ENCODE measurements at regions not wholly inside any gene's neighbourhood (a gene's known extent, or its start where the extent isn't known, plus 50 kb on each side); places are given as distances from the start of the nearest gene placed in this dataset.

DNA sequence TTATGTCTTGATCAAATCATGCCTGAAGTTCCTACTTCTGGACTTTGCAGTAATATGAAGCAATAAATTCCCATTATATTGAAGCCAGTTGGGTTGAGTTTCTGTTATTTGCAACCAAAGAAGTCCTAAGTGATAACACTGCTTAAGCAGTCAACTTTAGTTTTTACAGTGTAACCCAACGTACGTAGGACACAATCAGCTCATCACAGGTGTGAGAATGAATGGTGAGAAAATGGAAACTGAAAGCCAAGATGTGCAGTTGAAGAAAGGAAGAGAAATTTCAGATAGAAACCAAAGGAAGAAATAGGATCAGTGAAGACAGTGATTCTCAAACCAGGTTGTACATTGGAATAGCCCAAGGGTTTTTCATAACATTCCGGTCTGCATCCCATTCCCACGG is 211.4 kb upstream of the ZFP64 start:
- Histone ChIP-seq H3K9ac (ENCODE audit: control insufficient read depth, insufficient read depth, low read length) (no peak overlapping the region), H3K36me3 (ENCODE audit: control insufficient read depth in 2 of 2, insufficient read depth in 2 of 2, low read length in 1 of 2) (no peaks in the 10 kb centered on the region), H3K9me3 (replicated peaks; ENCODE audit: control insufficient read depth, insufficient read depth, low read length) (no peaks in the 10 kb centered on the region; the same call in 2 of the 3 replicates), H3K4me1 (ENCODE audit: control insufficient read depth, insufficient read depth, low read length) (peaks cover 14% of the 10 kb centered on the region), H3K27me3 (replicated peaks in 1 of 2; ENCODE audit: control insufficient read depth in 2 of 2, insufficient read depth in 2 of 2, low read length in 1 of 2) (no peaks in the 10 kb centered on the region), H2AFZ (ENCODE audit: control insufficient read depth, low read depth, low read length) (no peak overlapping the region), H3K4me3 (no peak overlapping the region), H3K4me2 (ENCODE audit: control insufficient read depth, insufficient read depth) (no peak overlapping the region), H4K20me1 (ENCODE audit: control insufficient read depth, insufficient read depth) (no peaks in the 10 kb centered on the region), H3K79me2 (ENCODE audit: control insufficient read depth, insufficient read depth, low read length) (no peaks in the 10 kb centered on the region), H3K27ac (ENCODE audit: control insufficient read depth, insufficient read depth) (no peak overlapping the region)
- CTCF ChIA-PET = interaction anchor here (1.4 kb wide), 1 partner anchor 91 kb away, joined by 6 read pairs; no protein-coding TSS in a partner anchor
- no TSS peak for BruUV-seq (replicated peaks)
- ATAC-seq = no peak
- WGBS (ENCODE audit: insufficient coverage, insufficient replicate concordance, low lambda C conversion rate, missing lambda C conversion rate) = 57% methylated on average over 4 of the region's 4 CpGs
- POLR2A ChIA-PET = no interaction called here
- in situ Hi-C loops (cut with MboI) = no loop called here
- intact Hi-C loops (cut with micrococcal nuclease; ENCODE audit: unreplicated experiment) = no loop called here
- TF ChIP-seq RELA (IDR thresholded peaks at IDR 0.05; ENCODE audit: borderline replicate concordance, partially characterized antibody) = no peak
- TF ChIP-seq FOXM1 (IDR thresholded peaks at IDR 0.05; ENCODE audit: low read depth, low read length) = no peak
- no peak for TF ChIP-seq RB1 (IDR thresholded peaks at IDR 0.05; ENCODE audit: borderline replicate concordance)
- TF ChIP-seq ZNF217 (IDR thresholded peaks at IDR 0.05) = no peak
- TF ChIP-seq STAT3 (IDR thresholded peaks at IDR 0.05; ENCODE audit: low read depth, low read length) = no peak
- no peak for FAIRE-seq
- RAD21 ChIA-PET (ENCODE audit: unreplicated experiment) = no interaction called here
- no peak for DNase-seq (ENCODE audit: low read depth, low spot score)
- SMC1A ChIA-PET (ENCODE audit: uncharacterized antibody, unreplicated experiment) = interaction anchor here (1.4 kb wide), 1 partner anchor 13 kb away, joined by 3 read pairs; no protein-coding TSS in a partner anchor

DNA sequence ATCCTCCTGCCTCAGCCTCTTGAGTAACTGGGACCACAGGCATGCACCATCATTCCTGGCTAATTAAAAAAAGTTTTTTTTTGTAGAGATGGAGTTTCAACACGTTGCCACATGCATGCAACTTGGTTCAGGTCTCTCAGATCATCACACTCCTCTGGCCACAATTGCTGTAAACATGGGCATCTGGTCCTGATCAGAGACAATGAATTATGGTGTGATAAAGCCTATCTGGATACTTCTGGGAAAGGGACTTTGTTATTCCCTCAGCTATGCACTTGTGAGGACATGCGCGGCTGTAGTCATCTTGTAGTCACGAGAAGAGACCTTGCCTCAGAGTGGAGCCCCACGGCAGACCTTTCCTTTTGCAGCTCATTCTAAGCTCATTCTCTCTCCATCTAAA is 210.9 kb upstream of the ZFP64 start:
- Histone ChIP-seq H3K4me2 (ENCODE audit: control insufficient read depth, insufficient read depth) (no peak overlapping the region), H3K9me3 (replicated peaks; ENCODE audit: control insufficient read depth, insufficient read depth, low read length) (no peaks in the 10 kb centered on the region; the same call in 2 of the 3 replicates), H2AFZ (ENCODE audit: control insufficient read depth, low read depth, low read length) (no peak overlapping the region), H3K9ac (ENCODE audit: control insufficient read depth, insufficient read depth, low read length) (no peak overlapping the region), H3K4me3 (no peak overlapping the region), H3K79me2 (ENCODE audit: control insufficient read depth, insufficient read depth, low read length) (no peaks in the 10 kb centered on the region), H3K36me3 (ENCODE audit: control insufficient read depth in 2 of 2, insufficient read depth in 2 of 2, low read length in 1 of 2) (no peaks in the 10 kb centered on the region), H3K27me3 (replicated peaks in 1 of 2; ENCODE audit: control insufficient read depth in 2 of 2, insufficient read depth in 2 of 2, low read length in 1 of 2) (no peaks in the 10 kb centered on the region), H3K27ac (ENCODE audit: control insufficient read depth, insufficient read depth) (no peak overlapping the region), H4K20me1 (ENCODE audit: control insufficient read depth, insufficient read depth) (no peaks in the 10 kb centered on the region), H3K4me1 (ENCODE audit: control insufficient read depth, insufficient read depth, low read length) (peaks cover 14% of the 10 kb centered on the region)
- BruUV-seq (replicated peaks) = no TSS peak
- in situ Hi-C loops (cut with MboI) = no loop called here
- CTCF ChIA-PET = interaction anchor here (1.4 kb wide), 1 partner anchor 90 kb away, joined by 6 read pairs; no protein-coding TSS in a partner anchor
- no peak for FAIRE-seq
- no peak for DNase-seq (ENCODE audit: low read depth, low spot score)
- WGBS (ENCODE audit: insufficient coverage, insufficient replicate concordance, low lambda C conversion rate, missing lambda C conversion rate) = 48% methylated on average over 5 of the region's 5 CpGs
- no peak for ATAC-seq
- SMC1A ChIA-PET (ENCODE audit: uncharacterized antibody, unreplicated experiment) = no interaction called here
- TF ChIP-seq WRNIP1 (IDR thresholded peaks at IDR 0.05; ENCODE audit: borderline replicate concordance, low read depth, low read length) (no peak), SMAD5 (IDR thresholded peaks at IDR 0.05; ENCODE audit: low read depth) (no peak), NFXL1 (IDR thresholded peaks at IDR 0.05; ENCODE audit: borderline replicate concordance) (no peak), JUND (IDR thresholded peaks at IDR 0.05; ENCODE audit: low read depth, low read length) (no peak), NRF1 (conservative IDR thresholded peaks at IDR 0.05; ENCODE audit: low read depth, low read length) (no peak), MTA3 (IDR thresholded peaks at IDR 0.05; ENCODE audit: borderline replicate concordance, low read length) (no peak), RBBP5 (conservative IDR thresholded peaks at IDR 0.05) (no peak), CBFB (IDR thresholded peaks at IDR 0.05; ENCODE audit: low read depth) (no peak)
- TF ChIP-seq, protein P1, sequence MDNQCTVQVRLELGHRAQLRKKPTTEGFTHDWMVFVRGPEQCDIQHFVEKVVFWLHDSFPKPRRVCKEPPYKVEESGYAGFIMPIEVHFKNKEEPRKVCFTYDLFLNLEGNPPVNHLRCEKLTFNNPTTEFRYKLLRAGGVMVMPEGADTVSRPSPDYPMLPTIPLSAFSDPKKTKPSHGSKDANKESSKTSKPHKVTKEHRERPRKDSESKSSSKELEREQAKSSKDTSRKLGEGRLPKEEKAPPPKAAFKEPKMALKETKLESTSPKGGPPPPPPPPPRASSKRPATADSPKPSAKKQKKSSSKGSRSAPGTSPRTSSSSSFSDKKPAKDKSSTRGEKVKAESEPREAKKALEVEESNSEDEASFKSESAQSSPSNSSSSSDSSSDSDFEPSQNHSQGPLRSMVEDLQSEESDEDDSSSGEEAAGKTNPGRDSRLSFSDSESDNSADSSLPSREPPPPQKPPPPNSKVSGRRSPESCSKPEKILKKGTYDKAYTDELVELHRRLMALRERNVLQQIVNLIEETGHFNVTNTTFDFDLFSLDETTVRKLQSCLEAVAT (IDR thresholded peaks at IDR 0.05) = no peak
- TF ChIP-seq, protein P2, sequence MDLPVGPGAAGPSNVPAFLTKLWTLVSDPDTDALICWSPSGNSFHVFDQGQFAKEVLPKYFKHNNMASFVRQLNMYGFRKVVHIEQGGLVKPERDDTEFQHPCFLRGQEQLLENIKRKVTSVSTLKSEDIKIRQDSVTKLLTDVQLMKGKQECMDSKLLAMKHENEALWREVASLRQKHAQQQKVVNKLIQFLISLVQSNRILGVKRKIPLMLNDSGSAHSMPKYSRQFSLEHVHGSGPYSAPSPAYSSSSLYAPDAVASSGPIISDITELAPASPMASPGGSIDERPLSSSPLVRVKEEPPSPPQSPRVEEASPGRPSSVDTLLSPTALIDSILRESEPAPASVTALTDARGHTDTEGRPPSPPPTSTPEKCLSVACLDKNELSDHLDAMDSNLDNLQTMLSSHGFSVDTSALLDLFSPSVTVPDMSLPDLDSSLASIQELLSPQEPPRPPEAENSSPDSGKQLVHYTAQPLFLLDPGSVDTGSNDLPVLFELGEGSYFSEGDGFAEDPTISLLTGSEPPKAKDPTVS (IDR thresholded peaks at IDR 0.05; ENCODE audit: low read depth, low read length) = no peak
- POLR2A ChIA-PET = interaction anchor here (0.5 kb wide), 1 partner anchor 217 kb away, joined by 5 read pairs; no protein-coding TSS in a partner anchor
- RAD21 ChIA-PET (ENCODE audit: unreplicated experiment) = no interaction called here
- intact Hi-C loops (cut with micrococcal nuclease; ENCODE audit: unreplicated experiment) = no loop called here

Data from GM12878 (cell line).